ENCODE measurements at regions not wholly inside any gene's neighbourhood (a gene's known extent, or its start where the extent isn't known, plus 50 kb on each side); places are given as distances from the start of the nearest gene placed in this dataset.

- Histone ChIP-seq H4K20me1 (ENCODE audit: insufficient read depth, low read length) (no peaks in the 10 kb centered on the region), H3K4me2 (replicated peaks; ENCODE audit: extremely low read depth, low read length, poor library complexity, severe bottlenecking) (peak overlapping the region; percentile 25)
These were observed 174.1 kb downstream of the SNX18 start for GRCh38 chr5:54691656-54692055.

GRCh38 chr5:54689411-54690251, 172.1 kb downstream of the SNX18 start:
- Histone ChIP-seq H3K36me3 (replicated peaks in 1 of 2; ENCODE audit: control insufficient read depth in 1 of 2, insufficient read depth in 2 of 2, low read length in 2 of 2) (no peaks in the 10 kb centered on the region), H3K9ac (ENCODE audit: insufficient read depth, low read length, poor library complexity, severe bottlenecking) (no peak overlapping the region), H3K27ac (ENCODE audit: low read depth in 1 of 2, low read length in 2 of 2) (no peak overlapping the region), H3K9me3 (replicated peaks in 1 of 2; ENCODE audit: control insufficient read depth in 1 of 2, insufficient read depth in 1 of 2, low read length in 2 of 2) (no peaks in the 10 kb centered on the region), H2AFZ (ENCODE audit: insufficient read depth, low read depth, low read length, poor library complexity, severe bottlenecking) (peak overlapping the region; percentile 11), H3K4me1 (ENCODE audit: control insufficient read depth in 1 of 2, insufficient read depth in 2 of 2, low read length in 2 of 2) (peaks cover 36 to 40% of the 10 kb centered on the region in 2 donors), H4K20me1 (ENCODE audit: insufficient read depth, low read length) (no peaks in the 10 kb centered on the region), H3K4me3 (replicated peaks in 1 of 3; ENCODE audit: low read depth in 2 of 3, low read length in 3 of 3) (no peak overlapping the region), H3K4me2 (replicated peaks; ENCODE audit: extremely low read depth, low read length, poor library complexity, severe bottlenecking) (no peak overlapping the region), H3K79me2 (ENCODE audit: insufficient read depth, low read length) (no peaks in the 10 kb centered on the region), H3K27me3 (ENCODE audit: control insufficient read depth in 2 of 2, insufficient read depth in 2 of 2, low read length in 2 of 2) (no peaks in the 10 kb centered on the region)
- WGBS (ENCODE audit: insufficient coverage): no CpG with 5 or more reads among the region's 3 CpGs
- Mint-ChIP-seq H3K27me3 (ENCODE audit: low read depth in 3 of 3) (no peaks in the 10 kb centered on the region), H3K4me1 (peaks cover 46% of the 10 kb centered on the region), H3K9me3 (peaks cover 0 to 8% (median 4%) of the 10 kb centered on the region in 7 donors), H3K4me3 (no peak overlapping the region), H3K27ac (peak overlapping the region in 4 of 7 donors; percentile 35 to 86 (median 64)), H3K36me3 (peaks cover 0 to 3% of the 10 kb centered on the region in 2 donors)
- no peak for TF ChIP-seq CTCF (IDR thresholded peaks at IDR 0.05)
- no peak for DNase-seq
- intact Hi-C loops (cut with micrococcal nuclease): no loop called here

More at GRCh38 chr5:54691656-54692055, 174.1 kb downstream of the SNX18 start:
- peaks cover 46% of the 10 kb centered on the region for H3K4me1 Mint-ChIP-seq
- peaks cover 0 to 6% (median 2%) of the 10 kb centered on the region in 7 donors for H3K9me3 Mint-ChIP-seq
- Histone ChIP-seq H3K79me2 (ENCODE audit: insufficient read depth, low read length) (no peaks in the 10 kb centered on the region), H3K4me1 (ENCODE audit: control insufficient read depth in 1 of 2, insufficient read depth in 2 of 2, low read length in 2 of 2) (peaks cover 36 to 40% of the 10 kb centered on the region in 2 donors), H3K36me3 (replicated peaks in 1 of 2; ENCODE audit: control insufficient read depth in 1 of 2, insufficient read depth in 2 of 2, low read length in 2 of 2) (no peaks in the 10 kb centered on the region), H3K9me3 (replicated peaks in 1 of 2; ENCODE audit: control insufficient read depth in 1 of 2, insufficient read depth in 1 of 2, low read length in 2 of 2) (no peaks in the 10 kb centered on the region), H3K4me3 (replicated peaks in 1 of 3; ENCODE audit: low read depth in 2 of 3, low read length in 3 of 3) (peak overlapping the region in 1 of 3 experiments; percentile 19), H3K9ac (ENCODE audit: insufficient read depth, low read length, poor library complexity, severe bottlenecking) (no peak overlapping the region), H3K27ac (ENCODE audit: low read depth in 1 of 2, low read length in 2 of 2) (peak overlapping the region in 1 of 2 donors; percentile 80), H2AFZ (ENCODE audit: insufficient read depth, low read depth, low read length, poor library complexity, severe bottlenecking) (peak overlapping the region; percentile 20), H3K27me3 (ENCODE audit: control insufficient read depth in 2 of 2, insufficient read depth in 2 of 2, low read length in 2 of 2) (no peaks in the 10 kb centered on the region)
- peak in 2 of 3 donors; percentile 32 to 46 for DNase-seq
- intact Hi-C loops (cut with micrococcal nuclease): no loop called here
- H3K27me3 Mint-ChIP-seq (ENCODE audit: low read depth in 3 of 3): peaks cover 0 to 2% (median 0%) of the 10 kb centered on the region in 3 donors
- peak overlapping the region in 1 of 2 donors; percentile 42 for H3K4me3 Mint-ChIP-seq
- H3K36me3 Mint-ChIP-seq: no peaks in the 10 kb centered on the region
- 86% methylated on average over 1 of the region's 3 CpGs for WGBS (ENCODE audit: insufficient coverage)
- H3K27ac Mint-ChIP-seq: peak overlapping the region; percentile 77 to 93 (median 89)
- TF ChIP-seq CTCF (IDR thresholded peaks at IDR 0.05): no peak
